Thymus (tissue), 11 donors: ENCODE measurements at regions not wholly inside any gene's neighbourhood (a gene's known extent, or its start where the extent isn't known, plus 50 kb on each side); places are given as distances from the start of the nearest gene placed in this dataset.

ENCODE experiments used
- DNase-seq, 9 donors: peaks; one replicate each; pipeline ENCODE4 v3.0.0-alpha.2; 2013; ENCODE audit warnings: low spot score in 9 of 9, low read depth in 6 of 9, missing footprints in 1 of 9
- H3K27ac ChIP-seq, 2 donors: one replicate each; pipeline ENCODE4 v1.5.1; 2013; ENCODE audit warnings: control low read depth in 1 of 2, low read depth in 1 of 2, low read length in 1 of 2, mild to moderate bottlenecking in 1 of 2, moderate library complexity in 1 of 2
- H3K27me3 ChIP-seq, 2 donors: one replicate each; pipeline ENCODE4 v1.5.1; 2013; ENCODE audit warnings: low read length in 1 of 2; ENCODE audit not compliant: control insufficient read depth in 2 of 2, insufficient read depth in 1 of 2
- H3K36me3 ChIP-seq, 2 donors: one replicate each; pipeline ENCODE4 v1.5.1; 2013; ENCODE audit warnings: low read length in 1 of 2, mild to moderate bottlenecking in 1 of 2, moderate library complexity in 1 of 2; ENCODE audit not compliant: control insufficient read depth in 2 of 2, insufficient read depth in 2 of 2
- H3K4me1 ChIP-seq, 2 donors: one replicate each; pipeline ENCODE4 v1.5.1; 2013; ENCODE audit warnings: low read length in 2 of 2; ENCODE audit not compliant: control insufficient read depth in 2 of 2, insufficient read depth in 2 of 2
- H3K4me3 ChIP-seq, 2 donors: one replicate each; pipeline ENCODE4 v1.5.1; 2013; ENCODE audit warnings: low read length in 2 of 2, control low read depth in 1 of 2, mild to moderate bottlenecking in 1 of 2
- H3K9me3 ChIP-seq, 2 donors: one replicate each; pipeline ENCODE4 v1.5.1; 2013; ENCODE audit warnings: low read length in 1 of 2, mild to moderate bottlenecking in 1 of 2; ENCODE audit not compliant: control insufficient read depth in 2 of 2, insufficient read depth in 1 of 2
- WGBS: extraction: QIAGEN DNeasy Blood & Tissue Kit; methylation state at CpG from one replicate; pipeline ENCODE4 v1.1.7; 2013; 5-methylcytosine and 5-hydroxymethylcytosine counted together
- donor health status: healthy.

GRCh38 chr12:30243426-30243825, 452.2 kb downstream of the IPO8 start:
- Histone ChIP-seq H3K27ac (no peak overlapping the region), H3K27me3 (no peaks in the 10 kb centered on the region), H3K4me1 (no peaks in the 10 kb centered on the region), H3K4me3 (no peak overlapping the region), H3K36me3 (no peaks in the 10 kb centered on the region), H3K9me3 (no peaks in the 10 kb centered on the region)
- no peak for DNase-seq
- WGBS, result 78% methylated on average over 2 of the region's 2 CpGs

- 84% methylated on average over 4 of the region's 4 CpGs for WGBS
- Histone ChIP-seq H3K36me3 (no peaks in the 10 kb centered on the region), H3K9me3 (no peaks in the 10 kb centered on the region), H3K27ac (no peak overlapping the region), H3K27me3 (no peaks in the 10 kb centered on the region), H3K4me1 (no peaks in the 10 kb centered on the region), H3K4me3 (no peak overlapping the region)
- DNase-seq, result no peak
These were observed 435.3 kb upstream of the TMTC1 start for GRCh38 chr12:30219047-30219446.

DNA sequence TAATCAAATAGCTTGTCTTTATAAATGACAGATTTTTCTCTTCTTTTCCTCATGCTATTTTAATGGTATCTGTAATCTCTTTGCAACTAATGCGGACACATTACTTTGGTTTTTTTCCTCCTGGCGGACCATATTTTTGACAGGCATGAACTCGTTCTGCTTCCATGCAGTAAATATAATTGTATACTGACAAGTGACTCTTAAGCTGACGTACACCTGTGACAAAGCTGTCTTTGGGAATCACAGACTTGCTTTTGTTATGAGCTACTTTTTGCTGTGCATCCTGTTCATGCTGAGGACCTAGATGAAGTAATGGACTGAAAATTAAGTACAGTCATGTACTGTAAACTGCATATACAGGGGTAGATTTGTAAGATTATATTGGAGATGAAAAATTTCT, 434.3 kb upstream of the TMTC1 start:
- DNase-seq, result no peak
- WGBS, result 95% methylated on average over 4 of the region's 4 CpGs
- Histone ChIP-seq H3K4me1 (no peaks in the 10 kb centered on the region), H3K27me3 (no peaks in the 10 kb centered on the region), H3K27ac (no peak overlapping the region), H3K36me3 (no peaks in the 10 kb centered on the region), H3K9me3 (no peaks in the 10 kb centered on the region), H3K4me3 (no peak overlapping the region)

- no peak for DNase-seq
- no peaks in the 10 kb centered on the region for H3K4me1 ChIP-seq
- no peaks in the 10 kb centered on the region for H3K36me3 ChIP-seq
- H3K9me3 ChIP-seq, result no peaks in the 10 kb centered on the region
- H3K4me3 ChIP-seq, result no peak overlapping the region
- no peak overlapping the region for H3K27ac ChIP-seq
- no peaks in the 10 kb centered on the region for H3K27me3 ChIP-seq
- 96% methylated on average over 1 of the region's 1 CpG for WGBS
These were observed 429.4 kb upstream of the TMTC1 start for GRCh38 chr12:30213166-30213565.

- Histone ChIP-seq H3K9me3 (no peaks in the 10 kb centered on the region), H3K4me1 (no peaks in the 10 kb centered on the region), H3K36me3 (no peaks in the 10 kb centered on the region), H3K27ac (no peak overlapping the region), H3K27me3 (no peaks in the 10 kb centered on the region), H3K4me3 (no peak overlapping the region)
- 92% methylated on average over 3 of the region's 3 CpGs for whole genome bisulfite sequencing
- DNase-seq, result no peak
These were observed 428.0 kb upstream of the TMTC1 start for GRCh38 chr12:30211743-30212142.

DNA sequence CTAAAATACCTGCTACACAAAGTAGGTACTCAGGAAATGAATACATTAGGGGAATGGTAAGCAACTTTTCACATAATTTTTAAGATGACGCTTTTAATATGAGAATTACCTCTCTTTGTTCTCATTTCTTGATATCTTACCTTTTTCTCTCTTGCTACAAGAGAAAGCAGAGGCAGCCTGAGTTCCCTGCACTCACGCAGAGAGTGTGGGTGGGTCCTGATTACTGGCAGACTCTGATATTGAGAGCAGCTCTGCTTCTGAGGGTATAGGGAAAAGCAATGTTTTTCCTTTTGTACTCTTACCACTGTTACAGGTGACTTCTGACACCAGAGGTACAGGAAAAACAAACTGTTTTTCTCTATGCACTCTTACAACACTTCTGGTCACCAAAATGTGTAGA, 420.2 kb upstream of the TMTC1 start:
- DNase-seq, result no peak
- 90% methylated on average over 2 of the region's 2 CpGs for whole genome bisulfite sequencing
- H3K4me1 ChIP-seq, result no peaks in the 10 kb centered on the region
- H3K36me3 ChIP-seq, result no peaks in the 10 kb centered on the region
- H3K27me3 ChIP-seq, result peaks cover 12 to 14% of the 10 kb centered on the region in 2 donors
- no peak overlapping the region for H3K27ac ChIP-seq
- no peak overlapping the region for H3K4me3 ChIP-seq
- no peaks in the 10 kb centered on the region for H3K9me3 ChIP-seq

DNA sequence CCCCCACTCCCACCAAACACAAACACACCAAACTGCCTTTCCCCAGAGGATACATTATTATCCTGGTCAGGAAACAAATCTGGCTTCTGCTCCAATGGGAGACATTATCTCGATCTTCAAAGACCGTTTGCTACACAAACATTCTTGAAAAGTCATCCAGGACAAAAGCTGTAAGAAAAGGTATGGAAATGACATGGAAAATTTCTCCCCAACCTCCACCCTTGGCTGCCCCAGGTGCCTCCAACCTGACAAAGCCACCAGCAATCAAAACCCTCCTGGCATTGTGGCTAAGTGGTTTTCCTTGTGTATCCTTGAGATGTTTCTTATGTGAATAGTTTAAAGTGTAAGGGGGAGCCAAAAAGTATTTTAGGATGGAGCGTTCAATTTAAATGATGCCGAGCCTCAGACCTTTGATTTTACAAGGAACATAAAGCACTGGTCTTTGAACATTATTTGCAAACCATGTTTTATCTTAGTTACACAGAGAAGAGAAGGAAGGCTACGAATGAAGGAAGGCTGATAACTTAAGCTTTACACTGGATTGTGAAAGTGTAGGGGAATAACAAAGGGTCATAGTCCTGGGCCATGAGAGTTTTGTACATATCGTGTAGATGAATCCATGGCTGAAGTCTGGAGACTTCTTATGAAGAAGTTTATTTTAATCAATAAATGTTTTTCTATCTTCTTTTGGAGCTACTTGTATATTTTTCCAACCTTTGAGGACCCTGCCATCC, 418.9 kb upstream of the TMTC1 start:
- Histone ChIP-seq H3K4me1 (no peaks in the 10 kb centered on the region), H3K9me3 (no peaks in the 10 kb centered on the region), H3K27ac (no peak overlapping the region), H3K27me3 (peaks cover 12 to 14% of the 10 kb centered on the region in 2 donors), H3K4me3 (no peak overlapping the region), H3K36me3 (no peaks in the 10 kb centered on the region)
- no peak for DNase-seq
- WGBS, result 84% methylated on average over 6 of the region's 6 CpGs

DNA sequence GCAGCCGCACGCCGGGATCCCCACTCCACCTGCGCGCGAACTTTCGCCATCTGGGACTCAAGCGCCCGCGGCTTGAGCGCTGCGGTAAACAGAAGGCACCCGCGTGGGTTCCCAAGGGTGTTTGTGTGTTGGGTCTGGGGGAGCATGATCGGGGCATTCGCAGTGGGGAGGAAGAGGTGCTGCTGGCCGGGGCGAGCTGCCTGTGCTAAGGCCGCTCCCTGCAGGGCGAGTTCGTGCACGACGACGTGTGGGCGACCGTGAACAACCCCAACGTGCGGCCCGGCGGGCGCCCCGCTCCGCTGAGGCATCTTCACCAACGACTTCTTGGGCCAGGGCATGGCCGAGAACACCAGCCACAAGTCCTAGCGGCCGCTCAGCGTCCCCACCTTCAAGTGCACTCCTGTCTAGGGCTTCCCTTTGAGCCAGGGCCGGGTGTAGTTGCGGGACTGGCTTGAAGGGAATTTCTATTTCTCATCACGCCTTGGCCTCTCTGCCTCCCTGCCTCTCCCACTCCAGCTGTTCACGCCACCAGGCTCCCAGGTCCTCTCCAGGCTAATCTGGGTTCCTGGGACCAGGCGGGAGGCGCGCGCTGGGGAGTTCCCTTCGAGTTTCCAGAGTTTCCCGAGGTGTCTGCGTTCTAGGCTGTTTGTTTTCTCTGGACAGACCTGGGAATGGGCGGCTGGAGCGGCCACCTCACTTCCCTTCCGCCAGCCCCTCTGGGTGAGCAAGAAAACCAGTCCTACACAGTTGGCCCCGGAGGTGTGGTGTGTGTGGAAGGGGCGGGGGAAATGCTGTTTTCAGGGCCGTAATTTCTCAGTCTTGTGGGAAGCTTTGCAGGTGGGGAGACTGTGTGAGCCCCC, 417.8 kb upstream of the TMTC1 start:
- Histone ChIP-seq H3K27me3 (peaks cover 12 to 14% of the 10 kb centered on the region in 2 donors), H3K27ac (no peak overlapping the region), H3K4me3 (no peak overlapping the region), H3K9me3 (no peaks in the 10 kb centered on the region), H3K36me3 (no peaks in the 10 kb centered on the region), H3K4me1 (no peaks in the 10 kb centered on the region)
- WGBS, result 21% methylated on average over 54 of the region's 55 CpGs
- DNase-seq, result no peak

GRCh38 chr12:30200864-30201263, 417.1 kb upstream of the TMTC1 start:
- WGBS, result 7% methylated on average over 23 of the region's 24 CpGs

More at GRCh38 chr12:30200864-30201263, 417.1 kb upstream of the TMTC1 start:
- H3K9me3 ChIP-seq, result no peaks in the 10 kb centered on the region
- DNase-seq, result no peak
- H3K27me3 ChIP-seq, result peaks cover 12 to 14% of the 10 kb centered on the region in 2 donors
- no peaks in the 10 kb centered on the region for H3K4me1 ChIP-seq
- no peak overlapping the region for H3K27ac ChIP-seq
- peak overlapping the region in 1 of 2 donors; percentile 17 for H3K4me3 ChIP-seq
- H3K36me3 ChIP-seq, result no peaks in the 10 kb centered on the region
